DOHH2 (cell line): ENCODE measurements at regions not wholly inside any gene's neighbourhood (a gene's known extent, or its start where the extent isn't known, plus 50 kb on each side); places are given as distances from the start of the nearest gene placed in this dataset.

Experiments
- H3F3A ChIP-seq: fragments of 200-600 bp; sonication (generic), shearing (Covaris generic); 2 replicates; pipeline ENCODE4 v1.6.0; 2016; ENCODE audit warnings: antibody characterized with exemption, mild to moderate bottlenecking; ENCODE audit not compliant: control insufficient read depth, insufficient read depth
- H3K27ac ChIP-seq: fragments of 200-600 bp; sonication (generic); 2 replicates; pipeline ENCODE4 v1.5.1; 2014; ENCODE audit warnings: low read depth, mild to moderate bottlenecking, low read length, moderate library complexity
- H3K27me3 ChIP-seq: fragments of 200-600 bp; sonication (generic); 2 replicates; pipeline ENCODE4 v1.6.1; 2014; ENCODE audit warnings: mild to moderate bottlenecking, low read length, mixed read lengths; ENCODE audit not compliant: control insufficient read depth
- H3K36me3 ChIP-seq: fragments of 200-600 bp; sonication (generic); 2 replicates; pipeline ENCODE4 v1.6.1; 2014; ENCODE audit warnings: mild to moderate bottlenecking, low read length, moderate library complexity, mixed read lengths; ENCODE audit not compliant: control insufficient read depth
- H3K4me1 ChIP-seq: fragments of 200-600 bp; sonication (generic); 2 replicates; pipeline ENCODE4 v1.6.1; 2014; ENCODE audit warnings: mild to moderate bottlenecking, low read length, mixed read lengths; ENCODE audit not compliant: control insufficient read depth
- H3K4me2 ChIP-seq: fragments of 200-600 bp; sonication (generic); 2 replicates; pipeline ENCODE4 v1.6.0; 2014; ENCODE audit warnings: mild to moderate bottlenecking, low read length, moderate library complexity
- H3K4me3 ChIP-seq: fragments of 200-600 bp; sonication (generic); 2 replicates; pipeline ENCODE4 v1.5.1; 2014; ENCODE audit warnings: mild to moderate bottlenecking, low read length, mixed read lengths
- H3K79me2 ChIP-seq: fragments of 200-600 bp; sonication (generic); 2 replicates; pipeline ENCODE4 v1.6.1; 2014; ENCODE audit warnings: mild to moderate bottlenecking, low read length, mixed read lengths; ENCODE audit not compliant: control insufficient read depth
- H3K9me2 ChIP-seq: fragments of 200-600 bp; sonication (generic); replicated peaks from 2 replicates; pipeline ENCODE4 v1.6.1; 2014; ENCODE audit warnings: mild to moderate bottlenecking, low read length, mixed read lengths; ENCODE audit not compliant: control insufficient read depth
- H3K9me3 ChIP-seq: fragments of 200-600 bp; sonication (generic); 2 replicates; pipeline ENCODE4 v1.6.1; 2014; ENCODE audit warnings: antibody characterized with exemption, low read length, mixed read lengths; ENCODE audit not compliant: control insufficient read depth, insufficient read depth
- H4K20me1 ChIP-seq: fragments of 200-600 bp; sonication (generic); 2 replicates; pipeline ENCODE4 v1.6.0; 2014; ENCODE audit warnings: low read depth, mild to moderate bottlenecking, antibody characterized with exemption, low read length, moderate library complexity; ENCODE audit not compliant: control insufficient read depth, insufficient read depth
- CTCF ChIP-seq: fragments of 200-600 bp; sonication (generic); IDR thresholded peaks from one replicate; pipeline ENCODE4 v1.5.1; 2014; ENCODE audit warnings: antibody characterized with exemption, mild to moderate bottlenecking, low read depth, low read length; ENCODE audit not compliant: poor library complexity, severe bottlenecking
- EZH2phosphoT487 ChIP-seq: fragments of 200-600 bp; sonication (generic); IDR thresholded peaks from 2 replicates; pipeline ENCODE4 v1.6.1; 2017; ENCODE audit warnings: borderline replicate concordance, mild to moderate bottlenecking, antibody characterized with exemption, low read length, moderate library complexity, mixed read lengths

DNA sequence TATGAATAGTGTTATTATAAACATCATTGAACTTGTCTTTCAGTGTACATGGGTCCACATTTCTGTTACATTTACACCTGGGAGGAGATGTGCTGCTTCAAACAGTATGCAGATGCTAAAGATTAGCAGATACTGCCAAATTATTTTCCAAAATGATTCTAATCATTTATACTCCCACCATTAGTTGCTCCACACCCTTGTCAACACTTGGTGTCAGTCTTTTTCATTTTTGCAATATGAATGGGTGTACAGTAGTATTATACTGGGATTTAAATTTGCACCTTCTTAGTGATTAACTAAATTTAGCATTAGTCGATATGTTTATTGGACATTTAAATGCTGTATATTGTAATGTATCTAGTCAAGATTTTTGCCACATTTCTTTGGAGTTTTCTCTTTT, 131.6 kb upstream of the GRID2 start:
- Histone ChIP-seq H3K9me3 (no peaks in the 10 kb centered on the region), H3K4me3 (no peak overlapping the region), H3F3A (no peaks in the 10 kb centered on the region), H4K20me1 (no peaks in the 10 kb centered on the region), H3K27ac (no peak overlapping the region), H3K36me3 (no peaks in the 10 kb centered on the region), H3K9me2 (no peaks in the 10 kb centered on the region), H3K79me2 (no peaks in the 10 kb centered on the region), H3K4me2 (no peak overlapping the region), H3K27me3 (no peaks in the 10 kb centered on the region), H3K4me1 (no peaks in the 10 kb centered on the region)
- TF ChIP-seq CTCF (no peak), EZH2phosphoT487 (no peak)

- Histone ChIP-seq H3K27ac (no peak overlapping the region), H3K4me3 (no peak overlapping the region), H3F3A (no peaks in the 10 kb centered on the region), H3K4me1 (no peaks in the 10 kb centered on the region), H4K20me1 (no peaks in the 10 kb centered on the region), H3K9me2 (no peaks in the 10 kb centered on the region), H3K36me3 (no peaks in the 10 kb centered on the region), H3K4me2 (no peak overlapping the region), H3K79me2 (no peaks in the 10 kb centered on the region), H3K27me3 (no peaks in the 10 kb centered on the region), H3K9me3 (no peaks in the 10 kb centered on the region)
- no peak for TF ChIP-seq EZH2phosphoT487
- no peak for TF ChIP-seq CTCF
These were observed 128.5 kb upstream of the GRID2 start for GRCh38 chr4:92175250-92175649.

DNA sequence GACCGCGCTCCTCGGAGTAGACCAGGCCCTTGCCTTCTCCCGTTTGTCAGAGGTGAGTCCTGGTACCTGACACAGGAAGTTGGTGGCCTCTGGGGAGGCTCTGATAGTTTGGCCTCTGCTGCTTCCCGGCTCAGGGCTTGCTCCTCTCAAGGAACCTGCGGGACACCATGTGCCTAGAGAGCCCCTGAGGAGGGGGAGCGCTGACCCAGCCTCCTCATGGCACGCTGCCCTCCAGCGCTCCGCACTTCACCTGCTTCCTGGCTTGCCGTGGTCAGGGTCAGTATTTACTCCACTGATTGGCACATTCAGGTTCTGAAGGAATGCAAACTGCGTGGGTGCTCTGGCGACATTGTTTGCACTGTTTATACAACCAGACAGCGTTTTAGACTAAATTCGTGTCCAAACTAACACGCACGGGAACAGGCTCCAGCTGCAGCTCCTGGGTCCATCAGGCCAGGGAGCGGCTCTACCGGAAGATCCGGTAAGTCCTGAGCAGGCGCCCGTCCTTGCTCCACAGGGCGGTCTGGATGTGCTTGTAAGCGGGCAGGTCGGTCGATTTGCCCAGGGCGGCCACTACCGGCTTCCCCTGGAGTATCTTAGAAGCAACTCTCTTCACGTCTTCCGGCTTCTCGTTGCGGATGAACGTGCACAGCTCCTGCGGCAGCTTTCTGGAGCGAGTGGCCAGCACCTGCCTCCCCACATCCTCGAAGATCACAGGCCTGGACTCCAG, 121.6 kb upstream of the GRID2 start:
- Histone ChIP-seq H3K36me3 (no peaks in the 10 kb centered on the region), H4K20me1 (no peaks in the 10 kb centered on the region), H3K9me3 (no peaks in the 10 kb centered on the region; the same call in 1 of the 2 replicates), H3K4me1 (no peaks in the 10 kb centered on the region), H3K4me3 (no peak overlapping the region), H3K79me2 (no peaks in the 10 kb centered on the region), H3K27ac (no peak overlapping the region), H3K27me3 (no peaks in the 10 kb centered on the region), H3K4me2 (no peak overlapping the region), H3K9me2 (no peaks in the 10 kb centered on the region), H3F3A (no peaks in the 10 kb centered on the region)
- TF ChIP-seq CTCF = no peak
- no peak for TF ChIP-seq EZH2phosphoT487
